ENCODE measurements at regions not wholly inside any gene's neighbourhood (a gene's known extent, or its start where the extent isn't known, plus 50 kb on each side); places are given as distances from the start of the nearest gene placed in this dataset.

DNA sequence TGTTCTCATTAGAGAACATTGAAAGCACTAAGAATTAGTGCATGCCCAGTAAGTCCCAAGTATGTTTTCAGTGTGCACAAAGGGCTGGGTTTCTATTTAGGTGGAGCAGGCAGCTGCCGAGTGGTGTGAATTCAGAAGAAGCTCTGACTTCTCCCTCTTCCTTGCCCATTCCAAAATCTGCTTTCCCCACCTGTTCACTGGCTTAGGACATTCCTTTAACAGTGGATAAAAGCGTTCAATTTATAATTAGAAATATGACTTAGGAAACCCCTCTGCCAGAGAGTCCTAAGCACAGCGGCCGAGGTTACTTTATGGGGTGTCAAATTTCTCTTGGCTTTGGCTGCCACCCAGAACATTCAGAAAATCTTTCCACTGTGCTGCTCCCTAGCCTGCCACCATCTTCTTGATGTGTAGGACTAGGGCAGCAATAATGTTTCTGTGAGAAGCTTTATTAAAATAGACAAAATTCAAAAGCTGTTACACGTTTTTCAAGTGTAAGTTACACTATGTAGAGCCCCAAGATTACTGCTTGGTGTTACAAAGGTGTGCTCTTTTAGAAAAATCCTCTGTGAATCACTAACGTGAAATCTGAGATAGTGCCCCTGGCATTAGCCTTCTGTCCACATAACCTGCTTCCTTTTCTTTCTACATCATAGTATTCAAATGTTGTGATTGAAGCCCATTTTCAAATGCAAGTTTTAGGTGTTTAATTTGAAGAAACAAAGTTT, 191.6 kb upstream of the ANKRD50 start:
- TF ChIP-seq, protein P1, sequence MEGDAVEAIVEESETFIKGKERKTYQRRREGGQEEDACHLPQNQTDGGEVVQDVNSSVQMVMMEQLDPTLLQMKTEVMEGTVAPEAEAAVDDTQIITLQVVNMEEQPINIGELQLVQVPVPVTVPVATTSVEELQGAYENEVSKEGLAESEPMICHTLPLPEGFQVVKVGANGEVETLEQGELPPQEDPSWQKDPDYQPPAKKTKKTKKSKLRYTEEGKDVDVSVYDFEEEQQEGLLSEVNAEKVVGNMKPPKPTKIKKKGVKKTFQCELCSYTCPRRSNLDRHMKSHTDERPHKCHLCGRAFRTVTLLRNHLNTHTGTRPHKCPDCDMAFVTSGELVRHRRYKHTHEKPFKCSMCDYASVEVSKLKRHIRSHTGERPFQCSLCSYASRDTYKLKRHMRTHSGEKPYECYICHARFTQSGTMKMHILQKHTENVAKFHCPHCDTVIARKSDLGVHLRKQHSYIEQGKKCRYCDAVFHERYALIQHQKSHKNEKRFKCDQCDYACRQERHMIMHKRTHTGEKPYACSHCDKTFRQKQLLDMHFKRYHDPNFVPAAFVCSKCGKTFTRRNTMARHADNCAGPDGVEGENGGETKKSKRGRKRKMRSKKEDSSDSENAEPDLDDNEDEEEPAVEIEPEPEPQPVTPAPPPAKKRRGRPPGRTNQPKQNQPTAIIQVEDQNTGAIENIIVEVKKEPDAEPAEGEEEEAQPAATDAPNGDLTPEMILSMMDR (IDR thresholded peaks at IDR 0.05; ENCODE audit: low read length) = no peak
- TF ChIP-seq EZH2 (IDR thresholded peaks at IDR 0.05; ENCODE audit: borderline replicate concordance, low read length) = no peak

All from OCI-LY1 (cell line).